H9 (cell line): ENCODE measurements at regions not wholly inside any gene's neighbourhood (a gene's known extent, or its start where the extent isn't known, plus 50 kb on each side); places are given as distances from the start of the nearest gene placed in this dataset.

Experiments
- DNase-seq: peaks from one replicate; pipeline ENCODE4 v3.0.0-alpha.2; 2017
- H2AFZ ChIP-seq: one replicate; pipeline ENCODE4 v1.6.1; 2013; ENCODE audit warnings: mild to moderate bottlenecking, low read length, control low read depth, moderate library complexity
- H2AK5ac ChIP-seq: 2 replicates; pipeline ENCODE4 v1.6.1; 2013; ENCODE audit warnings: low read length, control low read depth, mixed read lengths; ENCODE audit not compliant: insufficient read length
- H2BK120ac ChIP-seq: one replicate; pipeline ENCODE4 v1.6.1; 2013; ENCODE audit warnings: low read depth, mild to moderate bottlenecking, low read length, control low read depth, inconsistent platforms; ENCODE audit not compliant: poor library complexity, severe bottlenecking
- H2BK12ac ChIP-seq: 2 replicates; pipeline ENCODE4 v1.6.1; 2013; ENCODE audit warnings: low read length, control low read depth, mixed read lengths, low read depth; ENCODE audit not compliant: insufficient read length
- H2BK15ac ChIP-seq: 2 replicates; pipeline ENCODE4 v1.6.1; 2013; ENCODE audit warnings: low read depth, low read length, control low read depth
- H2BK20ac ChIP-seq: one replicate; pipeline ENCODE4 v1.6.1; 2013; ENCODE audit warnings: low read depth, mild to moderate bottlenecking, low read length, control low read depth, inconsistent platforms; ENCODE audit not compliant: poor library complexity, severe bottlenecking
- H2BK5ac ChIP-seq: 2 replicates; pipeline ENCODE4 v1.6.1; 2013; ENCODE audit warnings: low read length, control low read depth, mixed read lengths; ENCODE audit not compliant: insufficient read length
- H3K14ac ChIP-seq: 2 replicates; pipeline ENCODE4 v1.6.1; 2013; ENCODE audit warnings: low read length, control low read depth; ENCODE audit not compliant: insufficient read depth
- H3K18ac ChIP-seq: 2 replicates; pipeline ENCODE4 v1.6.1; 2013; ENCODE audit warnings: low read depth, mild to moderate bottlenecking, mixed read lengths, low read length, control low read depth; ENCODE audit not compliant: insufficient read length
- H3K23ac ChIP-seq: 2 replicates; pipeline ENCODE4 v1.6.1; 2013; ENCODE audit warnings: low read length, control low read depth, mixed read lengths, low read depth; ENCODE audit not compliant: insufficient read length
- H3K23me2 ChIP-seq: 2 replicates; pipeline ENCODE4 v1.6.1; 2013; ENCODE audit warnings: low read depth, mild to moderate bottlenecking, mixed read lengths, low read length, control low read depth; ENCODE audit not compliant: insufficient read length, poor library complexity, severe bottlenecking
- H3K27ac ChIP-seq: 2 replicates; pipeline ENCODE4 v1.5.1; 2013; ENCODE audit warnings: low read length, control low read depth, mixed read lengths, low read depth; ENCODE audit not compliant: insufficient read length
- H3K27me3 ChIP-seq: 2 replicates; pipeline ENCODE4 v1.6.1; 2013; ENCODE audit warnings: low read length, control low read depth, inconsistent platforms; ENCODE audit not compliant: insufficient read depth
- H3K4ac ChIP-seq: 2 replicates; pipeline ENCODE4 v1.6.1; 2013; ENCODE audit warnings: low read depth, mild to moderate bottlenecking, control low read depth, inconsistent platforms, low read length, moderate library complexity
- H3K4me1 ChIP-seq: 2 replicates; pipeline ENCODE4 v1.6.1; 2013; ENCODE audit warnings: low read length, control low read depth, inconsistent platforms; ENCODE audit not compliant: insufficient read depth
- H3K4me2 ChIP-seq: 2 replicates; pipeline ENCODE4 v1.6.1; 2013; ENCODE audit warnings: low read length, control low read depth, mixed read lengths; ENCODE audit not compliant: insufficient read length, insufficient read depth
- H3K56ac ChIP-seq: 2 replicates; pipeline ENCODE4 v1.6.1; 2013; ENCODE audit warnings: low read depth, mild to moderate bottlenecking, mixed read lengths, low read length, control low read depth; ENCODE audit not compliant: insufficient read length
- H3K79me1 ChIP-seq: 2 replicates; pipeline ENCODE4 v1.6.1; 2013; ENCODE audit warnings: low read depth, mild to moderate bottlenecking, moderate library complexity, low read length, control low read depth, inconsistent platforms; ENCODE audit not compliant: insufficient read depth, poor library complexity, severe bottlenecking
- H3K79me2 ChIP-seq: 2 replicates; pipeline ENCODE4 v1.6.1; 2013; ENCODE audit warnings: low read length, control low read depth, inconsistent platforms; ENCODE audit not compliant: insufficient read depth
- H3K9ac ChIP-seq: 2 replicates; pipeline ENCODE4 v1.6.1; 2013; ENCODE audit warnings: low read length, control low read depth, mixed read lengths; ENCODE audit not compliant: insufficient read length; ENCODE audit errors: extremely low read depth
- H3K9me3 ChIP-seq: one replicate; pipeline ENCODE4 v1.6.1; 2013; ENCODE audit warnings: low read depth, low read length, inconsistent platforms; ENCODE audit not compliant: control insufficient read depth
- H3T11ph ChIP-seq: one replicate; pipeline ENCODE4 v1.6.1; 2013; ENCODE audit warnings: mild to moderate bottlenecking, low read length, control low read depth, inconsistent platforms
- H4K20me1 ChIP-seq: one replicate; pipeline ENCODE4 v1.6.1; 2013; ENCODE audit not compliant: control insufficient read depth, insufficient read length, insufficient read depth
- H4K5ac ChIP-seq: 2 replicates; pipeline ENCODE4 v1.6.1; 2013; ENCODE audit warnings: low read depth, mild to moderate bottlenecking, mixed read lengths, low read length, control low read depth; ENCODE audit not compliant: insufficient read length
- H4K8ac ChIP-seq: replicated peaks from 2 replicates; pipeline ENCODE4 v1.6.1; 2013; ENCODE audit warnings: low read length, control low read depth, mixed read lengths, low read depth; ENCODE audit not compliant: insufficient read length
- H4K91ac ChIP-seq: 2 replicates; pipeline ENCODE4 v1.6.1; 2013; ENCODE audit warnings: low read depth, mild to moderate bottlenecking, moderate library complexity, mixed read lengths, low read length, control low read depth; ENCODE audit not compliant: insufficient read length
- H3K27ac Mint-ChIP-seq, 3 experiments: 2 replicates in 2 of 3; 3 replicates in 1 of 3; pipeline ENCODE4 v1.8.0; 2020 to 2021; ENCODE audit warnings: mixed read lengths in 3 of 3, mild to moderate bottlenecking in 1 of 3, moderate library complexity in 1 of 3
- H3K27me3 Mint-ChIP-seq: 2 replicates; pipeline ENCODE4 v1.8.0; 2021; ENCODE audit warnings: low read depth, mild to moderate bottlenecking, moderate library complexity, mixed read lengths
- H3K36me3 Mint-ChIP-seq, 3 experiments: 2 replicates in 2 of 3; 3 replicates in 1 of 3; pipeline ENCODE4 v1.8.0; 2020 to 2021; ENCODE audit warnings: low read depth in 3 of 3, mixed read lengths in 3 of 3; ENCODE audit not compliant: insufficient read depth in 1 of 3
- H3K4me1 Mint-ChIP-seq, 2 experiments: 2 replicates each; pipeline ENCODE4 v1.8.0; 2020; ENCODE audit warnings: mixed read lengths in 2 of 2
- H3K4me3 Mint-ChIP-seq, 2 experiments: 2 replicates in 1 of 2; 3 replicates in 1 of 2; pipeline ENCODE4 v1.8.0; 2020 to 2021; ENCODE audit warnings: mild to moderate bottlenecking in 2 of 2, mixed read lengths in 2 of 2, moderate library complexity in 1 of 2
- H3K9me3 Mint-ChIP-seq, 2 experiments: 2 replicates in 1 of 2; 3 replicates in 1 of 2; pipeline ENCODE4 v1.8.0; 2020; ENCODE audit warnings: mild to moderate bottlenecking in 2 of 2, mixed read lengths in 2 of 2, moderate library complexity in 1 of 2
- WGBS: extraction: QIAGEN DNeasy Blood & Tissue Kit; methylation state at CpG from one replicate; pipeline ENCODE4 v1.1.7; 2013; ENCODE audit warnings: missing lambda C conversion rate, low lambda C conversion rate, mixed read lengths; ENCODE audit not compliant: insufficient read length; ENCODE audit errors: extremely low coverage; 5-methylcytosine and 5-hydroxymethylcytosine counted together
- TF ChIP-seq, protein P1 (sequence below): fragments of 200-600 bp; sonication (generic); conservative IDR thresholded peaks from 3 replicates; pipeline ENCODE4 v1.8.0; 2021; ENCODE audit warnings: antibody characterized with exemption, mild to moderate bottlenecking

DNA sequence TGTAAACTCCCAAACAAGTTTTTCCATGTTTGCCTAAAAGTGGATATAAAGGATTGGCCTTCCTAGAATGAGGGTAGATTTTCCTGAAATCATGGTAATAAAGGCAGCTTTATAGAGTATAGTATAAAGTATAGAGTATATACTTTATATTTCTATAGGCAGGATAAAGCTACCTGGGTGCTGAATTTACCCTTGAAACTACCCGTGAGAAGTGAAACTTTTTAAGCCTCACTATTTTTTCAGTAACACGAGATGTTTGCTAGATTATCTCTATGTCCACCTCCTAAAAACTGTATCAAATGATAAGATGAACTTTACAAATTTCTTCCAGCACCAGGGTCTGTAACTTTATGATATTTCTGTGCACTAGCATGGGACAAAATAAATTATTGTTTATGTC is 340.0 kb upstream of the GALNTL6 start:
- Histone ChIP-seq H3K27ac (no peak overlapping the region), H2BK20ac (no peak overlapping the region), H2AFZ (no peak overlapping the region), H2AK5ac (no peak overlapping the region), H3K14ac (no peak overlapping the region), H3K4me2 (no peak overlapping the region), H2BK12ac (no peak overlapping the region), H3K18ac (no peak overlapping the region), H4K5ac (no peak overlapping the region), H2BK15ac (no peak overlapping the region), H4K20me1 (no peaks in the 10 kb centered on the region), H3K9ac (no peak overlapping the region), H2BK120ac (no peak overlapping the region), H3K4ac (no peak overlapping the region), H3K23ac (no peak overlapping the region), H3T11ph (no peak overlapping the region), H3K27me3 (no peaks in the 10 kb centered on the region), H4K8ac (no peak overlapping the region), H3K4me1 (no peaks in the 10 kb centered on the region), H3K23me2 (no peaks in the 10 kb centered on the region), H3K79me1 (no peaks in the 10 kb centered on the region), H4K91ac (no peak overlapping the region), H2BK5ac (no peak overlapping the region), H3K9me3 (no peaks in the 10 kb centered on the region), H3K79me2 (no peaks in the 10 kb centered on the region), H3K56ac (no peak overlapping the region)
- H3K4me3 Mint-ChIP-seq = no peak overlapping the region
- no peak overlapping the region for H3K27ac Mint-ChIP-seq
- H3K27me3 Mint-ChIP-seq = no peaks in the 10 kb centered on the region
- no peak for DNase-seq
- TF ChIP-seq, protein P1, sequence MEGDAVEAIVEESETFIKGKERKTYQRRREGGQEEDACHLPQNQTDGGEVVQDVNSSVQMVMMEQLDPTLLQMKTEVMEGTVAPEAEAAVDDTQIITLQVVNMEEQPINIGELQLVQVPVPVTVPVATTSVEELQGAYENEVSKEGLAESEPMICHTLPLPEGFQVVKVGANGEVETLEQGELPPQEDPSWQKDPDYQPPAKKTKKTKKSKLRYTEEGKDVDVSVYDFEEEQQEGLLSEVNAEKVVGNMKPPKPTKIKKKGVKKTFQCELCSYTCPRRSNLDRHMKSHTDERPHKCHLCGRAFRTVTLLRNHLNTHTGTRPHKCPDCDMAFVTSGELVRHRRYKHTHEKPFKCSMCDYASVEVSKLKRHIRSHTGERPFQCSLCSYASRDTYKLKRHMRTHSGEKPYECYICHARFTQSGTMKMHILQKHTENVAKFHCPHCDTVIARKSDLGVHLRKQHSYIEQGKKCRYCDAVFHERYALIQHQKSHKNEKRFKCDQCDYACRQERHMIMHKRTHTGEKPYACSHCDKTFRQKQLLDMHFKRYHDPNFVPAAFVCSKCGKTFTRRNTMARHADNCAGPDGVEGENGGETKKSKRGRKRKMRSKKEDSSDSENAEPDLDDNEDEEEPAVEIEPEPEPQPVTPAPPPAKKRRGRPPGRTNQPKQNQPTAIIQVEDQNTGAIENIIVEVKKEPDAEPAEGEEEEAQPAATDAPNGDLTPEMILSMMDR = no peak
- WGBS = no CpG with 5 or more reads among the region's 2 CpGs
- no peaks in the 10 kb centered on the region for H3K36me3 Mint-ChIP-seq
- H3K4me1 Mint-ChIP-seq = peaks cover 0 to 3% of the 10 kb centered on the region in 2 experiments; a peak in 1 of 4 replicates
- H3K9me3 Mint-ChIP-seq = no peaks in the 10 kb centered on the region
